ENCODE measurements at regions not wholly inside any gene's neighbourhood (a gene's known extent, or its start where the extent isn't known, plus 50 kb on each side); places are given as distances from the start of the nearest gene placed in this dataset.

DNA sequence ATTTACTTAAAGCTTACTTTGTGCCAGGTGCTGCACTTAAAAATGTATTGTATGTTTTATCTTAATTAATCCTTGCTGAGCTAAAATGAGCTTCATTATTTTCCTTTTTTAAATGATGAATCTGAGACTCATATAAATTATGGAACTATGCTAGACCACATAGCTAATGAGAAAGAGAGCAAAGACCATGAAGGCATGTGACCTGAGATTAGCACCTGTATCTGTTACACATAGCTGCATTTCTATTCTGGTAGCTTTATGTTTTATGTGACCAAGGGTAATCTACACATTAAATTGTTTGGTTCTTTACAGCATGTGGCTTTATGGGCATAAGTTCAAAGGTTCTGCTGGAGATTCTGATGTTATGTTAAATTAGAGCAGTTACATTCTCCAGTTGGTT, 839.1 kb upstream of the SORCS1 start:
- BruUV-seq (replicated peaks) = no TSS peak
- Histone ChIP-seq H3K4me3 (no peak overlapping the region), H3K27ac (no peak overlapping the region), H3F3A (ENCODE audit: insufficient read depth, low read depth) (no peaks in the 10 kb centered on the region), H3K9me2 (ENCODE audit: insufficient read depth) (no peaks in the 10 kb centered on the region), H3K27me3 (ENCODE audit: insufficient read depth, low read depth) (no peaks in the 10 kb centered on the region), H3K4me1 (replicated peaks; ENCODE audit: insufficient read depth) (no peaks in the 10 kb centered on the region), H4K20me1 (ENCODE audit: insufficient read depth) (no peaks in the 10 kb centered on the region), H2AFZ (no peak overlapping the region), H3K9me3 (ENCODE audit: insufficient read depth, low read depth) (no peaks in the 10 kb centered on the region), H3K36me3 (ENCODE audit: low read depth) (no peaks in the 10 kb centered on the region), H3K79me2 (ENCODE audit: low read depth) (no peaks in the 10 kb centered on the region), H3K4me2 (no peak overlapping the region)
- intact Hi-C loops (cut with micrococcal nuclease; ENCODE audit: unreplicated experiment) = no loop called here
- ChIA-PET CTCF (no interaction called here), POLR2A (ENCODE audit: unreplicated experiment) (no interaction called here)
- no peak for TF ChIP-seq CTCF (conservative IDR thresholded peaks at IDR 0.05)
- no peak for TF ChIP-seq EZH2 (IDR thresholded peaks at IDR 0.05; ENCODE audit: low read depth)
- no peak for DNase-seq

DNA sequence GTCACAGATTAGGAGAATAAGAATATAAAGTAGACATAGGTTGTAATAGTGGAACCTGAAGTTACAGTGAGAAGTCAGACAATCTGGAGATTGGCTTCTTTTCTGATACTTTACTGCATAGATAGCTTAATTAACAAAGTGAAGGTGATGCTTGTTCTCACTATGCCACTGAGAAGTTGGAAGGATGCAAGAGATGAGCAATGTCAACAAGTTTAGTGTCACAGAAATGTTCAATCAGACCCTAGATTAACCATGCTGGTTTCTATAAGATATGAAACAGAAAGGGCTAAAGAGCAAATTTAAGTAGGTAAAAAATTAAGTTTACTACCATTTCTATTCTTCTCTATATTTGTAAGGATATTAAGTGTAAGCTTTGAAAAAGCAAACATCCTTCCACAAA, 838.6 kb upstream of the SORCS1 start:
- Histone ChIP-seq H3K4me1 (replicated peaks; ENCODE audit: insufficient read depth) (no peaks in the 10 kb centered on the region), H3K36me3 (ENCODE audit: low read depth) (no peaks in the 10 kb centered on the region), H3K27ac (no peak overlapping the region), H3F3A (ENCODE audit: insufficient read depth, low read depth) (no peaks in the 10 kb centered on the region), H3K4me2 (no peak overlapping the region), H2AFZ (no peak overlapping the region), H3K9me3 (ENCODE audit: insufficient read depth, low read depth) (no peaks in the 10 kb centered on the region), H3K79me2 (ENCODE audit: low read depth) (no peaks in the 10 kb centered on the region), H3K9me2 (ENCODE audit: insufficient read depth) (no peaks in the 10 kb centered on the region), H3K4me3 (no peak overlapping the region), H3K27me3 (ENCODE audit: insufficient read depth, low read depth) (no peaks in the 10 kb centered on the region), H4K20me1 (ENCODE audit: insufficient read depth) (no peaks in the 10 kb centered on the region)
- CTCF ChIA-PET = no interaction called here
- no TSS peak for BruUV-seq (replicated peaks)
- POLR2A ChIA-PET (ENCODE audit: unreplicated experiment) = no interaction called here
- DNase-seq = no peak
- TF ChIP-seq EZH2 (IDR thresholded peaks at IDR 0.05; ENCODE audit: low read depth) (no peak), CTCF (conservative IDR thresholded peaks at IDR 0.05) (no peak)
- intact Hi-C loops (cut with micrococcal nuclease; ENCODE audit: unreplicated experiment) = no loop called here

DNA sequence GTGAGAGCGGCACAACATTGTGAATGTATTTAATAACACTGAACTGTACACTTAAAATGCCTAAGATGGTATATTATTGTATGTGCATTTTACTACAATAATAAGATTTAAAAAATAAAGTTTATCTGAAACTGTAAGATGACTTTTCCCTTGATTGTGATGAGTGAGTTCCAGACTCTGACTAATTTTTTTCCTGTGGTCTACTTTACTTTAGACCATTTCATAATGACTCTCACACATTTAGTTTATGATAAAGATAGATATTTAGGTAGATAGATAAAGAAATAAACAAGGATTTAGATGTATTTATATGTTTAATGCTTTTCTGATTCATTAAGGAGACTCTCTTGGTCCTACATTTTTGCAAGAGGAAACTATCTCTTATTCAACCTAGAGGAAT, 835.9 kb upstream of the SORCS1 start:
- no peaks in the 10 kb centered on the region for H3K9me3 ChIP-seq (ENCODE audit: insufficient read depth, low read depth)
- no TSS peak for BruUV-seq (replicated peaks)
- no peak overlapping the region for H3K4me2 ChIP-seq
- intact Hi-C loops (cut with micrococcal nuclease; ENCODE audit: unreplicated experiment) = no loop called here
- H3K4me3 ChIP-seq = no peak overlapping the region
- no peaks in the 10 kb centered on the region for H3K4me1 ChIP-seq (replicated peaks; ENCODE audit: insufficient read depth)
- no peaks in the 10 kb centered on the region for H3K9me2 ChIP-seq (ENCODE audit: insufficient read depth)
- H4K20me1 ChIP-seq (ENCODE audit: insufficient read depth) = no peaks in the 10 kb centered on the region
- no peaks in the 10 kb centered on the region for H3F3A ChIP-seq (ENCODE audit: insufficient read depth, low read depth)
- H3K36me3 ChIP-seq (ENCODE audit: low read depth) = no peaks in the 10 kb centered on the region
- ChIA-PET POLR2A (ENCODE audit: unreplicated experiment) (no interaction called here), CTCF (no interaction called here)
- H3K27me3 ChIP-seq (ENCODE audit: insufficient read depth, low read depth) = no peaks in the 10 kb centered on the region
- TF ChIP-seq EZH2 (IDR thresholded peaks at IDR 0.05; ENCODE audit: low read depth) (no peak), CTCF (conservative IDR thresholded peaks at IDR 0.05) (no peak)
- H3K79me2 ChIP-seq (ENCODE audit: low read depth) = no peaks in the 10 kb centered on the region
- H3K27ac ChIP-seq = no peak overlapping the region
- H2AFZ ChIP-seq = no peak overlapping the region
- no peak for DNase-seq

Data from PC-9 (cell line).